ENCODE measurements at regions not wholly inside any gene's neighbourhood (a gene's known extent, or its start where the extent isn't known, plus 50 kb on each side); places are given as distances from the start of the nearest gene placed in this dataset.
"Not testable (repeated sequence)": the region's sequence is repeated elsewhere in the genome, so short reads cannot be mapped to it uniquely, and the experiment has no call there.

GRCh38 chr3:105979961-105980360, 111.1 kb upstream of the CBLB start:
- DNase-seq (ENCODE audit: low read depth) = no peak

GRCh38 chr3:105982207-105982606, 113.4 kb upstream of the CBLB start:
- no peak for DNase-seq (ENCODE audit: low read depth)

GRCh38 chr3:105984837-105985236, 116.0 kb upstream of the CBLB start:
- no peak for DNase-seq (ENCODE audit: low read depth)

GRCh38 chr3:105986343-105986742, 117.5 kb upstream of the CBLB start:
- not testable (repeated sequence) for DNase-seq (ENCODE audit: low read depth)

GRCh38 chr3:105987809-105988208, 119.0 kb upstream of the CBLB start:
- DNase-seq (ENCODE audit: low read depth) = no peak

GRCh38 chr3:105988540-105989212, 119.9 kb upstream of the CBLB start:
- DNase-seq (ENCODE audit: low read depth) = no peak

- no peak for DNase-seq (ENCODE audit: low read depth)
Observed at GRCh38 chr3:105996781-105997180, 128.0 kb upstream of the CBLB start.

GRCh38 chr3:105997466-105997799, 128.6 kb upstream of the CBLB start:
- no peak for DNase-seq (ENCODE audit: low read depth)

- DNase-seq (ENCODE audit: low read depth) = peak; percentile 91
Observed at GRCh38 chr3:105997800-105998526, 129.2 kb upstream of the CBLB start.

- DNase-seq (ENCODE audit: low read depth) = no peak
Observed at GRCh38 chr3:105999856-106000255, 131.0 kb upstream of the CBLB start.

GRCh38 chr3:106001923-106002322, 133.1 kb upstream of the CBLB start:
- DNase-seq (ENCODE audit: low read depth) = no peak

- DNase-seq (ENCODE audit: low read depth) = peak; percentile 89
Observed at GRCh38 chr3:106004137-106004681, 135.4 kb upstream of the CBLB start.

- no peak for DNase-seq (ENCODE audit: low read depth)
Observed at GRCh38 chr3:106004826-106005225, 136.0 kb upstream of the CBLB start.

GRCh38 chr3:106006001-106006400, 137.2 kb upstream of the CBLB start:
- peak; percentile 94 for DNase-seq (ENCODE audit: low read depth)

- no peak for DNase-seq (ENCODE audit: low read depth)
Observed at GRCh38 chr3:106006571-106006970, 137.8 kb upstream of the CBLB start.

- DNase-seq (ENCODE audit: low read depth) = no peak
Observed at GRCh38 chr3:106007512-106007911, 138.7 kb upstream of the CBLB start.

GRCh38 chr3:106008766-106009165, 140.0 kb upstream of the CBLB start:
- DNase-seq (ENCODE audit: low read depth) = no peak

GRCh38 chr3:106010829-106011228, 142.0 kb upstream of the CBLB start:
- no peak for DNase-seq (ENCODE audit: low read depth)

GRCh38 chr3:106013971-106014370, 145.2 kb upstream of the CBLB start:
- DNase-seq (ENCODE audit: low read depth) = peak; percentile 92

GRCh38 chr3:106014518-106014917, 145.7 kb upstream of the CBLB start:
- no peak for DNase-seq (ENCODE audit: low read depth)

- no peak for DNase-seq (ENCODE audit: low read depth)
Observed at GRCh38 chr3:106014971-106015370, 146.2 kb upstream of the CBLB start.

- no peak for DNase-seq (ENCODE audit: low read depth)
Observed at GRCh38 chr3:106018102-106018501, 149.3 kb upstream of the CBLB start.

GRCh38 chr3:106018929-106019550, 150.2 kb upstream of the CBLB start:
- DNase-seq (ENCODE audit: low read depth) = no peak

Measured in non-pigmented ciliary epithelial cell (primary cell).